Psoas muscle (tissue), 7 donors: ENCODE measurements at regions not wholly inside any gene's neighbourhood (a gene's known extent, or its start where the extent isn't known, plus 50 kb on each side); places are given as distances from the start of the nearest gene placed in this dataset.

Experiments used
- ATAC-seq, 4 donors: fragments of 200-7000 bp; cut with Tn5 transposase; one replicate each; pipeline ENCODE4 v1.9.1; 2020; ENCODE audit warnings: moderate library complexity in 3 of 4, mild to moderate bottlenecking in 2 of 4
- DNase-seq, 2 donors: peaks; one replicate each; pipeline ENCODE4 v3.0.0-alpha.2; 2020
- H3K27ac ChIP-seq: fragments of 200-600 bp; one replicate; pipeline ENCODE4 v1.8.0; 2022
- H3K27me3 ChIP-seq, 3 donors: fragments of 200-600 bp in 1 of 3; one replicate each; pipeline versions ENCODE4 v1.6.1 to v1.8.0; 2013 to 2022; ENCODE audit warnings: low read length in 2 of 3, mild to moderate bottlenecking in 2 of 3, moderate library complexity in 1 of 3; ENCODE audit not compliant: insufficient read depth in 3 of 3
- H3K36me3 ChIP-seq, 2 donors: fragments of 200-600 bp in 1 of 2; one replicate each; pipeline versions ENCODE4 v1.6.1 to v1.8.0; 2013 to 2022; ENCODE audit warnings: low read depth in 1 of 2, mild to moderate bottlenecking in 1 of 2, moderate library complexity in 1 of 2; ENCODE audit not compliant: insufficient read depth in 1 of 2
- H3K4me1 ChIP-seq: fragments of 200-600 bp; one replicate; pipeline ENCODE4 v1.8.0; 2022
- H3K4me3 ChIP-seq: fragments of 200-600 bp; one replicate; pipeline ENCODE4 v1.8.0; 2022; ENCODE audit warnings: mild to moderate bottlenecking
- H3K9me3 ChIP-seq: fragments of 200-600 bp; one replicate; pipeline ENCODE4 v1.8.0; 2022
- WGBS, 3 donors: extraction: QIAGEN DNeasy Blood & Tissue Kit; methylation state at CpG; one replicate each; pipeline versions ENCODE4 v1.1.6 to v1.1.7; 2013; 5-methylcytosine and 5-hydroxymethylcytosine counted together
- intact Hi-C, 2 donors: fragments of 100-400 bp; cut with DNase I; formaldehyde crosslinking; loops; one replicate each; pipeline versions ENCODE4 v1.11.0 to v1.14.2; 2022
- TF ChIP-seq, protein P1 (sequence below): fragments of 200-600 bp; IDR thresholded peaks from one replicate; pipeline ENCODE4 v1.8.0; 2022; ENCODE audit warnings: antibody characterized with exemption
- donor health status: healthy with polysubstance abuse.
- donor health status: DM: no; HTN: no; CAD: no; lungs with moderate emphysema.
- donor health status: Bipolar disorder and iron deficiency.
- donor health status: healthy.
- donor health status: DM: yes; HTN: yes; CAD: no.
- donor health status: DM: no; HTN: no; CAD: no.
- donor health status: DM: yes; HTN: yes; CAD: no.

DNA sequence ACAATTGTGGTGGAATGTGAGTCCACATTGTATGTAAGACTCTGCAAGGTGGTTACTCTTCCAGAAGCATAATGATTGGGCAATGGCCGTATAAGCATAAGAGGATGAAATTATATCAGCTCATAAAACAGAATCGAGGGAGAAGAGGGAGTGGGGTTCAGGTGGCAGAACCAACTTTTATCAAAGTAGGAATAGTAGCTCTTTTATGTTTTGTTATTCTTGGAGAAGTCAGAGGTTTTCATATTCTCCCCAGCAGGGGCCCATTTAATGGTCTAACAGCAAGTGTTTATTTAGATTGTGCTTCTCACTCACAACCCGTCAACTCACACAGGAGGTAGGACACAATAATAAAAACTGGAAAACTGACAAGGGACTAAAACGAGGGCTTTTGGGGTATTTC, 291.3 kb upstream of the CD180 start:
- 68 to 79% (median 73%) methylated on average over 4 of the region's 4 CpGs for WGBS, 3 donors
- TF ChIP-seq, protein P1, sequence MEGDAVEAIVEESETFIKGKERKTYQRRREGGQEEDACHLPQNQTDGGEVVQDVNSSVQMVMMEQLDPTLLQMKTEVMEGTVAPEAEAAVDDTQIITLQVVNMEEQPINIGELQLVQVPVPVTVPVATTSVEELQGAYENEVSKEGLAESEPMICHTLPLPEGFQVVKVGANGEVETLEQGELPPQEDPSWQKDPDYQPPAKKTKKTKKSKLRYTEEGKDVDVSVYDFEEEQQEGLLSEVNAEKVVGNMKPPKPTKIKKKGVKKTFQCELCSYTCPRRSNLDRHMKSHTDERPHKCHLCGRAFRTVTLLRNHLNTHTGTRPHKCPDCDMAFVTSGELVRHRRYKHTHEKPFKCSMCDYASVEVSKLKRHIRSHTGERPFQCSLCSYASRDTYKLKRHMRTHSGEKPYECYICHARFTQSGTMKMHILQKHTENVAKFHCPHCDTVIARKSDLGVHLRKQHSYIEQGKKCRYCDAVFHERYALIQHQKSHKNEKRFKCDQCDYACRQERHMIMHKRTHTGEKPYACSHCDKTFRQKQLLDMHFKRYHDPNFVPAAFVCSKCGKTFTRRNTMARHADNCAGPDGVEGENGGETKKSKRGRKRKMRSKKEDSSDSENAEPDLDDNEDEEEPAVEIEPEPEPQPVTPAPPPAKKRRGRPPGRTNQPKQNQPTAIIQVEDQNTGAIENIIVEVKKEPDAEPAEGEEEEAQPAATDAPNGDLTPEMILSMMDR = no peak
- ATAC-seq = no peak

DNA sequence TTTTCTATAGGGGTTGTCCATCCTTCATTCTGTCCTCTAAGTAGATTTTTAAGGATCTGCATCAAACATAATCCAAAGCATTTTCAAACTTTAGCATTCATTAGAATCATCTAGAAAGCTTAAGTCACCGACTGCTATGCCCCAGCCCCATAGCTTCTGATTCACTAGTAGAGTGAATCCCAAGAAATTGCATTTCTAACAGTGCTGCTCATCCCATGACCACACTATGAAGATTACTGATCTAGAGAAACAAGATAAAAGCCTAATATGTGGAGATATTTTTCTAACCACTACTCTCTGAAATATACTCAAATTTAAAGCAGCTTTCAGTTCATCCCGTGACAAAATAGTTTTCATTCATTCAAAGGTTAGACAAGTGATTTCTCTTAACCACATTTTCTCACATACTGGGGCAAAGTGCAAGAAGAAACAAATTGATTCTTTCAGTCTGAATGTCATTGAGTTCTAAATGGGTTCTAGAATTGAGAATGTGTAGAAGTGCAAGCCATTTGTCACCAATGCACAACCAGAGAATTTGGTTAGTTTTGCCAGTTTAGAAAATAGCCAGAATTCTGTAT, 286.9 kb upstream of the CD180 start:
- Histone ChIP-seq H3K36me3 (no peaks in the 10 kb centered on the region), H3K4me1 (no peaks in the 10 kb centered on the region), H3K27me3 (no peaks in the 10 kb centered on the region), H3K27ac (no peak overlapping the region), H3K4me3 (no peak overlapping the region), H3K9me3 (no peaks in the 10 kb centered on the region)
- 91 to 94% (median 91%) methylated on average over 2 of the region's 2 CpGs for WGBS, 3 donors
- DNase-seq (no peak), ATAC-seq (no peak)
- TF ChIP-seq, protein P1 = no peak
- intact Hi-C loops = loop anchor here in 1 of 2 donors (10.0 kb wide), 1 partner anchor 211 kb away; no protein-coding TSS in a partner anchor

More for the DNA sequence above, 291.3 kb upstream of the CD180 start:
- Histone ChIP-seq H3K9me3 (no peaks in the 10 kb centered on the region), H3K27ac (no peak overlapping the region), H3K4me1 (peaks cover under 1% of the 10 kb centered on the region), H3K4me3 (no peak overlapping the region), H3K27me3 (no peaks in the 10 kb centered on the region), H3K36me3 (no peaks in the 10 kb centered on the region)
- intact Hi-C loops = loop anchor here in 1 of 2 donors (10.0 kb wide), 1 partner anchor 207 kb away; no protein-coding TSS in a partner anchor
- DNase-seq = no peak

DNA sequence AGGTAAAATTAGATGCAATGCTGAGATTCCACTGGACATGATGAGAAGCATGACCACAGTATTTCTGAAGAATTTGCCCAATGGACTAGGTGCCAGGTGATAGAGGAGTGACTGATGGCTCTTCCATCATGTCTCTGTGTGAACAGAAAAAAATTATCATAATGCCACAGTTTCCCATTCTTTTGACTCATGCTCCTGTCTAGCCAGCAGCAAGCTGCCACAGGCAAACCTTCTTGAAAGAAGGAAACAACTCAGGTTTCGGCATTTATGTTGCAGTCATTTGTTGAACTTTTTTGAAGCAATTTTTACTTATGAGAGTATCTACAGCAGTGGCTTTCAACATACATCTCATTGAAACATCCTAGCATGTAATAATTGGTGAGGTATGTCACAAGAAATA, 284.8 kb upstream of the CD180 start:
- WGBS, 3 donors = 97 to 100% (median 99%) methylated on average over 1 of the region's 1 CpG
- H3K36me3 ChIP-seq = no peaks in the 10 kb centered on the region
- intact Hi-C loops = loop anchor here in 1 of 2 donors (10.0 kb wide), 1 partner anchor 213 kb away; no protein-coding TSS in a partner anchor
- no peaks in the 10 kb centered on the region for H3K9me3 ChIP-seq
- DNase-seq (no peak), ATAC-seq (no peak)
- H3K27ac ChIP-seq = no peak overlapping the region
- H3K4me3 ChIP-seq = no peak overlapping the region
- H3K4me1 ChIP-seq = peaks cover 7% of the 10 kb centered on the region
- no peaks in the 10 kb centered on the region for H3K27me3 ChIP-seq
- TF ChIP-seq, protein P1 = no peak

DNA sequence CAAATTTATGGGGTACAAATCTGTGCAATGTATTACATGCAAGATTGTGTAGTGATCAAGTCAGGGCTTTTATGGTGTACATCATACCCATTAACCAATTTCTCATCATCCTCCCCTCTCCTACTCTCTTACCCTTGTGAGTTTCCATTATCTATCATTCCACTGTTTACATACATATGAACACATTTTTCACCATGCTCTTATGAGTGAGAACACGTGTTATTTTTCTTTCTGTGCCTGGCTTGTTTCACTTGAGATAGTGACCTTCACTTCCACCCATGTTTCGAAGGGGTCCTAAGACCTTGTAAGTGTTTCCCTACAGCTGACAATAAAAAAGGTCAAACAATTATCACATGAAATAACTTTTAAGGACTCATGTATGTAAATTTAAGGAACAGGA, 281.7 kb upstream of the CD180 start:
- DNase-seq (no peak), ATAC-seq (no peak)
- Histone ChIP-seq H3K4me1 (peaks cover 13% of the 10 kb centered on the region), H3K36me3 (no peaks in the 10 kb centered on the region), H3K4me3 (no peak overlapping the region), H3K27me3 (no peaks in the 10 kb centered on the region), H3K27ac (no peak overlapping the region), H3K9me3 (no peaks in the 10 kb centered on the region)
- intact Hi-C loops = loop anchor here in 1 of 2 donors (10.0 kb wide), 1 partner anchor 56 kb away; no protein-coding TSS in a partner anchor
- WGBS, 3 donors = 87 to 91% (median 90%) methylated on average over 2 of the region's 2 CpGs
- TF ChIP-seq, protein P1 = no peak

DNA sequence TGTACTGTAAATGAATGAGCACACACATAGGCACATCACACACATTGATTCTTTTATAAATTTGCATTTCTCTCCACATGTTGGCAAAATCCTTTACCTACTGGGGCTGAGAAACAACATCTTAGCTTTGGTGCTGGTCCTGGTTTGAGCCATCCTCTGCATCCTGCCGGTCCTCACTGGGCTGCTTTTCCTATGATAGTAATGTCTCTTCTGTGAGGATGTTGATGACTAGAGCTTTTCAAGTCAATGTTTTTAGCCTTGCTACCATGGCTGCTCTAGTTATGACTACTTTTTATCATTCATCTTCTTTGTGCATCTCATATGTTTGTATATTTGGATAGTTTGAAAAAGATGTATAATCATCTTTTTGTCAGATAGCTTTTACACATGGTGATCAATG, 280.4 kb upstream of the CD180 start:
- H3K4me3 ChIP-seq = no peak overlapping the region
- H3K27ac ChIP-seq = peak overlapping the region; percentile 88
- H3K36me3 ChIP-seq = no peaks in the 10 kb centered on the region
- intact Hi-C loops = loop anchor here in 1 of 2 donors (10.0 kb wide), 1 partner anchor 58 kb away; no protein-coding TSS in a partner anchor
- peaks cover 13% of the 10 kb centered on the region for H3K4me1 ChIP-seq
- H3K27me3 ChIP-seq = no peaks in the 10 kb centered on the region
- 95 to 100% (median 97%) methylated on average over 1 of the region's 1 CpG for WGBS, 3 donors
- ATAC-seq (no peak), DNase-seq (no peak)
- H3K9me3 ChIP-seq = no peaks in the 10 kb centered on the region
- TF ChIP-seq, protein P1 = no peak
